GM23338 (cell line): ENCODE measurements at regions not wholly inside any gene's neighbourhood (a gene's known extent, or its start where the extent isn't known, plus 50 kb on each side); places are given as distances from the start of the nearest gene placed in this dataset.

Source experiments
- EZH2 ChIP-seq: fragments of 200-600 bp; sonication (generic); IDR thresholded peaks from one replicate; pipeline ENCODE4 v1.8.0; 2017; ENCODE audit warnings: antibody characterized with exemption, mild to moderate bottlenecking, low read depth; ENCODE audit not compliant: unreplicated experiment
- JUNB ChIP-seq: IDR thresholded peaks from one replicate; pipeline ENCODE4 v1.6.1; 2016; ENCODE audit warnings: antibody characterized with exemption; ENCODE audit not compliant: unreplicated experiment
- POLR2AphosphoS5 ChIP-seq: IDR thresholded peaks from 2 replicates; pipeline ENCODE4 v1.6.1; 2016; ENCODE audit warnings: antibody characterized with exemption, low read depth
- STAT1 ChIP-seq: IDR thresholded peaks from one replicate; pipeline ENCODE4 v1.6.1; 2016; ENCODE audit warnings: antibody characterized with exemption; ENCODE audit not compliant: unreplicated experiment
- ZNF331 ChIP-seq: fragments of 250-450 bp; sonication (Bioruptor Pico); IDR thresholded peaks from 2 replicates; pipeline ENCODE4 v1.5.0; 2020; ENCODE audit warnings: low read depth, mild to moderate bottlenecking, moderate library complexity
- TF ChIP-seq, protein P1 (sequence below), 2 experiments: fragments of 200-600 bp in 1 of 2; sonication (generic) in 1 of 2; conservative IDR thresholded peaks; 2 replicates each; pipeline versions ENCODE4 v1.5.1 to v1.6.1; 2016 to 2017; ENCODE audit warnings: antibody characterized with exemption in 2 of 2, low read depth in 2 of 2, mild to moderate bottlenecking in 2 of 2, moderate library complexity in 1 of 2

DNA sequence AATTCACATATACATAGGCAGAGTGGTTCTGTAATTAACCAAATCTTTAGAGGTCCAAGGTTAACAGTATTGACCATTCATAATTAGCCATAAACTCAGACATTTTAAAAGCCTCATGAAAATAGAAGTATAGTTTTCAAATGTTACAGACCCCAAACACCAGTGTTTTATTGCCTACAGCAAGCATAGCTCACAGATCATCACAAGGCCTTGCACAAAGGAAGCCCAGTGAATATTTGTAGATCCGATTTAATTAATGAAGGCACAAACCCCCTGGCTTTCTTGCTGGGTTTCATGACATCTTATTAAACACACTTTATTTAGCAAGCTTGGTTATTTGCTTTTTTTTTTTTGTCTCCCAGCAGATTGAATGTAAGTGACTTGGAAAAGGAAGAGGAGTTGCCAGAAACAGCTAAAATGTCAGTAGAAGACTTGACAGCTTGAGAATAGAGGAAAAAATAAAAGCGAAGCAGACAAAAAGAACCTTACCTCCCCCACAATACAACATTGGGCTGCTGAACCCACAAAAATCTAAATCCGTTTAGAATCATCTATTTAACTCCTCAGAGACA, 283.9 kb upstream of the TNC start:
- TF ChIP-seq, protein P1, sequence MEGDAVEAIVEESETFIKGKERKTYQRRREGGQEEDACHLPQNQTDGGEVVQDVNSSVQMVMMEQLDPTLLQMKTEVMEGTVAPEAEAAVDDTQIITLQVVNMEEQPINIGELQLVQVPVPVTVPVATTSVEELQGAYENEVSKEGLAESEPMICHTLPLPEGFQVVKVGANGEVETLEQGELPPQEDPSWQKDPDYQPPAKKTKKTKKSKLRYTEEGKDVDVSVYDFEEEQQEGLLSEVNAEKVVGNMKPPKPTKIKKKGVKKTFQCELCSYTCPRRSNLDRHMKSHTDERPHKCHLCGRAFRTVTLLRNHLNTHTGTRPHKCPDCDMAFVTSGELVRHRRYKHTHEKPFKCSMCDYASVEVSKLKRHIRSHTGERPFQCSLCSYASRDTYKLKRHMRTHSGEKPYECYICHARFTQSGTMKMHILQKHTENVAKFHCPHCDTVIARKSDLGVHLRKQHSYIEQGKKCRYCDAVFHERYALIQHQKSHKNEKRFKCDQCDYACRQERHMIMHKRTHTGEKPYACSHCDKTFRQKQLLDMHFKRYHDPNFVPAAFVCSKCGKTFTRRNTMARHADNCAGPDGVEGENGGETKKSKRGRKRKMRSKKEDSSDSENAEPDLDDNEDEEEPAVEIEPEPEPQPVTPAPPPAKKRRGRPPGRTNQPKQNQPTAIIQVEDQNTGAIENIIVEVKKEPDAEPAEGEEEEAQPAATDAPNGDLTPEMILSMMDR (conservative IDR thresholded peaks at IDR 0.05; ENCODE audit: low read depth in 2 of 2): no peak
- TF ChIP-seq JUNB (no peak), POLR2AphosphoS5 (no peak), EZH2 (no peak), ZNF331 (CRISPR knock-in tag) (no peak), STAT1 (no peak)
